Tibial nerve (tissue), 4 donors: ENCODE measurements at regions not wholly inside any gene's neighbourhood (a gene's known extent, or its start where the extent isn't known, plus 50 kb on each side); places are given as distances from the start of the nearest gene placed in this dataset.

Experiments
- EP300 ChIP-seq, 2 donors: sonication (generic); formaldehyde crosslinking; IDR thresholded peaks; one replicate each; pipeline ENCODE4 v1.6.1; 2017; ENCODE audit warnings: antibody characterized with exemption in 2 of 2, mild to moderate bottlenecking in 1 of 2
- POLR2A ChIP-seq, 2 donors: fragments of 450-650 bp; IDR thresholded peaks; one replicate each; pipeline ENCODE4 v1.6.1; 2017; ENCODE audit warnings: antibody characterized with exemption in 2 of 2, mild to moderate bottlenecking in 2 of 2, moderate library complexity in 2 of 2
- TF ChIP-seq, protein P1 (sequence below), 5 experiments: fragments of 200-600 bp in 3 of 5; fragments of 450-650 bp in 2 of 5; sonication (generic) in 3 of 5; IDR thresholded peaks; one replicate each; pipeline ENCODE4 v1.5.1; 2016 to 2019; ENCODE audit warnings: antibody characterized with exemption in 5 of 5, mild to moderate bottlenecking in 3 of 5, moderate library complexity in 2 of 5

DNA sequence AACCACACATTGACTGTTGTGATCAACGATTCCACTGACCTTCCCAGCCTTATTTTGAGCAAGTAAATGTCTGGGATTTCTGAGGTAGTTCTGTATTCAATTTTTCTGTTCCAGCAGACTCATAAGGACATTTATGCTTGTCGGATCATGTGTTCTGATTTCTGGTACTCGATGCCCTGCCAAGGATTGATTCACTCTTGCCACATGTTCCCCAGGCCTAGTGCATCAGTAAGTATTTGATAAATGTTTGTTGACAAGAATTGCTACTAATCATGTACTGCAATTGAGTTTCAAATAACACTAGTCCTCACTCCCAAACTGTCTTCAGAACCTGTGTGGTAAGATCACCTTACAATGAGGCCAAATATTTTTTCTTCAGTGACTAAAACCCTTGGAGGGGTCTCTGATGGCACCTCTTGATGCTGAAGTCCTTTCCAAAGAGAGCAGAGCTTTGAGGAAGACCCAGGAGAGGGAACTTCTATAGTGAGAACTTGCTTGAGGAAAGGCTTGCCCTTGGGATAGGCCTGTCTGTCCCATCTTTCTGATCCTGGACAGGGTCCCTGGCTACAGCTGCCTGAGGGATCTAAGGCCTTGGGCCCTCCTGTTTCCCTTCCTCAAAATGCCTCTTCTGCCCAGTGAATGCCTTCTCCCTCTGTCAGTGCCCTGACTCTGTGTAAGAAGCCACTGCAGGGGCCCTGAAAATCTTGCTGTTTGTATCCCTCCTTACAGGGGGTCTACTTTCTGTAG is 115.8 kb upstream of the FAM78B start:
- TF ChIP-seq POLR2A (IDR thresholded peaks at IDR 0.05) = no peak
- no peak for TF ChIP-seq EP300 (IDR thresholded peaks at IDR 0.05)
- TF ChIP-seq, protein P1, sequence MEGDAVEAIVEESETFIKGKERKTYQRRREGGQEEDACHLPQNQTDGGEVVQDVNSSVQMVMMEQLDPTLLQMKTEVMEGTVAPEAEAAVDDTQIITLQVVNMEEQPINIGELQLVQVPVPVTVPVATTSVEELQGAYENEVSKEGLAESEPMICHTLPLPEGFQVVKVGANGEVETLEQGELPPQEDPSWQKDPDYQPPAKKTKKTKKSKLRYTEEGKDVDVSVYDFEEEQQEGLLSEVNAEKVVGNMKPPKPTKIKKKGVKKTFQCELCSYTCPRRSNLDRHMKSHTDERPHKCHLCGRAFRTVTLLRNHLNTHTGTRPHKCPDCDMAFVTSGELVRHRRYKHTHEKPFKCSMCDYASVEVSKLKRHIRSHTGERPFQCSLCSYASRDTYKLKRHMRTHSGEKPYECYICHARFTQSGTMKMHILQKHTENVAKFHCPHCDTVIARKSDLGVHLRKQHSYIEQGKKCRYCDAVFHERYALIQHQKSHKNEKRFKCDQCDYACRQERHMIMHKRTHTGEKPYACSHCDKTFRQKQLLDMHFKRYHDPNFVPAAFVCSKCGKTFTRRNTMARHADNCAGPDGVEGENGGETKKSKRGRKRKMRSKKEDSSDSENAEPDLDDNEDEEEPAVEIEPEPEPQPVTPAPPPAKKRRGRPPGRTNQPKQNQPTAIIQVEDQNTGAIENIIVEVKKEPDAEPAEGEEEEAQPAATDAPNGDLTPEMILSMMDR (IDR thresholded peaks at IDR 0.05) = no peak
